Bronchial epithelial cell (primary cell): ENCODE measurements at regions not wholly inside any gene's neighbourhood (a gene's known extent, or its start where the extent isn't known, plus 50 kb on each side); places are given as distances from the start of the nearest gene placed in this dataset.
A peak's percentile ranks its signal among the peaks of the same experiment; 100 is the strongest.

Experiments
- DNase-seq: peaks from one replicate; pipeline ENCODE4 v3.0.0-alpha.2; 2010; ENCODE audit warnings: low read depth
- FAIRE-seq: peaks from 2 replicates; lab custom pipeline; 2011; peaks lifted over from hg19 to GRCh38; lab: Jason Lieb, UNC
- H3K27me3 ChIP-seq: 2 replicates; pipeline ENCODE4 v1.5.1; 2011; ENCODE audit warnings: low read length; ENCODE audit not compliant: control insufficient read depth, insufficient read depth
- H3K36me3 ChIP-seq: 2 replicates; pipeline ENCODE4 v1.5.1; 2011; ENCODE audit warnings: low read length; ENCODE audit not compliant: control insufficient read depth, insufficient read depth
- H3K4me3 ChIP-seq: 2 replicates; pipeline ENCODE4 v1.5.1; 2011; ENCODE audit warnings: mild to moderate bottlenecking, low read depth, low read length, control low read depth
- CTCF ChIP-seq: IDR thresholded peaks from 2 replicates; pipeline ENCODE4 v1.5.1; 2011; ENCODE audit warnings: mild to moderate bottlenecking, moderate library complexity, low read length, control low read depth, inconsistent platforms; ENCODE audit not compliant: insufficient read depth, severe bottlenecking

GRCh38 chr7:13708670-13709069 lies 280.8 kb downstream of the ETV1 start:
- DNase-seq (no peak), FAIRE-seq (no peak)
- H3K27me3 ChIP-seq, result no peaks in the 10 kb centered on the region
- no peaks in the 10 kb centered on the region for H3K36me3 ChIP-seq
- TF ChIP-seq CTCF, result no peak
- H3K4me3 ChIP-seq, result no peak overlapping the region

GRCh38 chr7:13713092-13713491 lies 276.4 kb downstream of the ETV1 start:
- Histone ChIP-seq H3K36me3 (no peaks in the 10 kb centered on the region), H3K4me3 (no peak overlapping the region), H3K27me3 (no peaks in the 10 kb centered on the region)
- DNase-seq, result no peak
- FAIRE-seq, result no peak
- TF ChIP-seq CTCF, result no peak

DNA sequence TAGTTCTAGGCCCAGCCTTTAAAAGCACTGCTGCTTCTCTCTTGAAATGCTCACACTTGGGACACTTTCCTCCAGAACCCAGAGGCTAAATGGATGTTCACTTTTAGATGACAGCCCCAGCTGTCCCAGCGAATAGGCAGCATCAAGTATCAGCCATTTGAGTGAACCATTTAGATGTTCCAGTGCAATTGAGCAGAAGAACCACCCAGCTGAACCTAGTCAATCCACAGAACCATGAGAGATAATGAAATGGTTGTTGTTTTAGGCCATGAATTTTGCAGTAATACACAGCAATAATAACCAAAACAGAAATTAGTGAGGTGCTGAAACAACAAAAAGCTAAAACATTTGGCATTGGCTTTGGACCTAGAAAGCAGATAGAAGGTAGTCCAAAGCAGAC lies 273.9 kb downstream of the ETV1 start:
- no peaks in the 10 kb centered on the region for H3K36me3 ChIP-seq
- no peaks in the 10 kb centered on the region for H3K27me3 ChIP-seq
- no peak for DNase-seq
- FAIRE-seq, result peak; percentile 7
- H3K4me3 ChIP-seq, result no peak overlapping the region
- no peak for TF ChIP-seq CTCF

DNA sequence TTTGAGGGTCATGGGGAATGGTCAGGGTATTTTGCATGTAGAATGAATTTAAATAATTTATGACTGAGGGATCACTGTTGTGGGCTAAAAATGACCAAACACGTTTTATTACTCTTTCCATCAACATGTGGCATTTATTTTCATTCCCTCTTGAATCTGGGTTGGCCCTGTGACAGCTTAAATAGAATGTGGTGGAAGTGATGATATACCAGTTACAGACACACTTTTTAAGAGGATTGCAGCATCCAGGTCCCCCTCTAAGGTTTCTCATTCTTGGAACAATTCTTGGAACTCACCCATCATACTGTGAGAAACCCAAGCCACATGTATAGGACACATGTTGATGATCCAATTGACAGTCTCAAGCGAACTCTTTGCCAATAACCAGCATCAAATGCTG lies 272.4 kb downstream of the ETV1 start:
- no peak for TF ChIP-seq CTCF
- no peaks in the 10 kb centered on the region for H3K27me3 ChIP-seq
- H3K4me3 ChIP-seq, result no peak overlapping the region
- DNase-seq (no peak), FAIRE-seq (no peak)
- no peaks in the 10 kb centered on the region for H3K36me3 ChIP-seq

GRCh38 chr7:13724191-13724976 lies 265.1 kb downstream of the ETV1 start:
- TF ChIP-seq CTCF, result no peak
- H3K27me3 ChIP-seq, result no peaks in the 10 kb centered on the region
- no peak overlapping the region for H3K4me3 ChIP-seq
- DNase-seq (no peak), FAIRE-seq (no peak)
- no peaks in the 10 kb centered on the region for H3K36me3 ChIP-seq
